ENCODE measurements at regions not wholly inside any gene's neighbourhood (a gene's known extent, or its start where the extent isn't known, plus 50 kb on each side); places are given as distances from the start of the nearest gene placed in this dataset.

GRCh38 chr1:193325771-193326170, 139.4 kb upstream of the B3GALT2 start:
- peaks cover 0 to 5% (median 0%) of the 10 kb centered on the region in 4 donors for H3K9me3 ChIP-seq
- no peak for DNase-seq
- no peak for TF ChIP-seq CTCF (IDR thresholded peaks at IDR 0.05)
- TF ChIP-seq POLR2A (IDR thresholded peaks at IDR 0.05), result no peak

DNA sequence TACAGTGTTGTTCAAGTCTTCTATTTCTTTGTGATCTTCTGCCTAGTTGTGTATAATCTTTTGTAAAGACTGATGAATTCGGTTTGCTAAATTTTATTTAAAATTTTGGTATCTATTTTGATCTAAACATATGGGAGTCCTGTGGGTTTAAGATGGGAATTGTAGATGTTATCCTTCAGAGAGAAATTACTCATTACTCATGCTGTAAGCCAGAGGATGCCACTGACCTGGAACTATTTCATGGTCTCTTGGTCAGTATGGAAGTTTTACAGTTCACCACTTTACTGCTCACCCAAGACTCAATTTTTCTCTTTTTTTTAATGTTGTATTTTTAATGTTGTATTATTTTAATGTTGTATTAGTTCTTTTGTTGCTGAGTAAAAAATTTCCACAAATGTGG, 138.6 kb upstream of the B3GALT2 start:
- H3K27me3 ChIP-seq, result no peaks in the 10 kb centered on the region
- DNase-seq, result no peak
- H3K4me1 ChIP-seq, result no peaks in the 10 kb centered on the region
- TF ChIP-seq POLR2A (IDR thresholded peaks at IDR 0.05), result no peak
- TF ChIP-seq CTCF (IDR thresholded peaks at IDR 0.05), result no peak
- H3K36me3 ChIP-seq, result no peaks in the 10 kb centered on the region
- peaks cover 0 to 5% (median 0%) of the 10 kb centered on the region in 4 donors for H3K9me3 ChIP-seq
- H3K4me3 ChIP-seq, result no peak overlapping the region
- H3K27ac ChIP-seq, result no peak overlapping the region

More at GRCh38 chr1:193325771-193326170, 139.4 kb upstream of the B3GALT2 start:
- no peaks in the 10 kb centered on the region for H3K27me3 ChIP-seq
- no peaks in the 10 kb centered on the region for H3K4me1 ChIP-seq
- H3K36me3 ChIP-seq, result no peaks in the 10 kb centered on the region
- H3K4me3 ChIP-seq, result no peak overlapping the region
- no peak overlapping the region for H3K27ac ChIP-seq

GRCh38 chr1:193322211-193322610, 135.8 kb upstream of the B3GALT2 start:
- no peak for DNase-seq
- H3K9me3 ChIP-seq, result peaks cover 0 to 9% (median 0%) of the 10 kb centered on the region in 4 donors
- no peak overlapping the region for H3K27ac ChIP-seq
- H3K4me1 ChIP-seq, result no peaks in the 10 kb centered on the region
- no peaks in the 10 kb centered on the region for H3K36me3 ChIP-seq
- TF ChIP-seq CTCF (IDR thresholded peaks at IDR 0.05) (no peak), POLR2A (IDR thresholded peaks at IDR 0.05) (no peak)
- no peaks in the 10 kb centered on the region for H3K27me3 ChIP-seq
- no peak overlapping the region for H3K4me3 ChIP-seq

DNA sequence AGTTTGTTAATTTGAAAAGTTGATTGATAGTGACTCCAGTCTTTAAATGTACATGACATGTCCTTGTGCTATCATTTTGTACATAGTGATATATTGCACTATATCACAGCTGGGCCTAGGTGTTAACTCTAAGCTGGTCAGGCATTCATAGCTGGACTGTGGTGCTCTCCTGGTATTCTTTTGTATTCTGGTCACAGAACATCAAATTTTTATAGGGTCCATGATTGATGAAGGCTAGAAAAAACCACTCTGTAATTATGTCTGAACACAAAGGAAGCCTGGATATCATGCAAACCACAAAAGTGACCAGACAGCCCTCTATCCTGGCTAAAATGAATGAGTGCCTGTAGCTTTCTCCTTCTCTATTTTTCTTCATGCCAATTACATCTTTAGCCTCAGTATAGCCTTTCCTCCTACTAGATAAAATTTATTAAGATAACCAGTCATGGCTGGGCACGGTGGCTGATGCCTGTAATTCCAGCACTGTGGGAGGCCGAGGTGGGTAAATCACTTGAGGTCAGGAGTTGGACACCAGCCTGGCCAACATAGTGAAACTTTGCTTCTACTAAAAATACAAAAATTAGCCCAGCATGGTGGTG, 134.9 kb upstream of the B3GALT2 start:
- no peak for TF ChIP-seq CTCF (IDR thresholded peaks at IDR 0.05)
- Histone ChIP-seq H3K9me3 (peaks cover 0 to 9% (median 0%) of the 10 kb centered on the region in 4 donors), H3K27me3 (no peaks in the 10 kb centered on the region), H3K27ac (no peak overlapping the region), H3K4me1 (no peaks in the 10 kb centered on the region), H3K36me3 (no peaks in the 10 kb centered on the region), H3K4me3 (no peak overlapping the region)
- no peak for DNase-seq

DNA sequence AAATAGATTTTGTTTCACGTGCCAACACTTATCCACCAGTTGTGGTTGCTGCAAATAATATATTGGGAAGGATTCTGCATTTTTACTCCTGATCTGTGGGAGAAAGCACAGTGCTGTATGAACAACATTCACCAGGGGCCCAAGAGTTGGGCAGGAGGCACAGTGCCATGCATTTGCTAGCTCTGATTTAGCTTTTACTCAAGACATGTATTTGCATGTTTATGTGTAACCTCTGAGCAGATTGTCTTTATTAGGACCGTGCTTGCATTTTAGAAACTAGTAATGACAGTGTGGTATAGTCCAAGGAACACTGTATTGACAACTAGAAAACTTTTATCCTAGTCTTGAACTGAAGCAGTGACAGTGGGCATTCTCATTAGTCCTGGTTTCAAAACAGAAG, 133.9 kb upstream of the B3GALT2 start:
- DNase-seq, result no peak
- no peak for TF ChIP-seq CTCF (IDR thresholded peaks at IDR 0.05)
- TF ChIP-seq POLR2A (IDR thresholded peaks at IDR 0.05), result no peak
- no peak overlapping the region for H3K27ac ChIP-seq

DNA sequence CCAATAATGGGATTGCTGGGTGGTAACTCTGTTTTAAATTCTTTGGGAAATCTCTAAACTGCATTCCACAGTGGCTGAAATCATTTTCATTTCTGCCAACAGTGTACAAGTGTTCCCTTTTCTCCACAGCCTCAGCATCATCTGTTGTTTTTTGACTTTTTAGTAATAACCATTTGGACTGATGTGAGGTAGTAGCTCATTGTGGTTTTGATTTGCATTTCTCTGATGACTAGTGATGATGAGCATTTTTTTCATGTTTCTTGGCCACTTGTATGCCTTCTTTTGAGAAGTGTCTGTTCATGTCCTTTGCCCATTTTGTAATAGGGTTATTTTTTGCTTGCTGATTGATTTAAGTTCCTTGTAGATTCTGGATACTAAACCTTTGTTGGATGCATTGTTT, 131.9 kb upstream of the B3GALT2 start:
- no peak overlapping the region for H3K27ac ChIP-seq
- TF ChIP-seq POLR2A (IDR thresholded peaks at IDR 0.05) (no peak), CTCF (IDR thresholded peaks at IDR 0.05) (no peak)
- H3K4me1 ChIP-seq, result peaks cover 0 to 4% (median 0%) of the 10 kb centered on the region in 4 donors
- no peak for DNase-seq
- no peaks in the 10 kb centered on the region for H3K36me3 ChIP-seq
- peaks cover 0 to 6% (median 0%) of the 10 kb centered on the region in 4 donors for H3K9me3 ChIP-seq
- H3K27me3 ChIP-seq, result no peaks in the 10 kb centered on the region
- no peak overlapping the region for H3K4me3 ChIP-seq

More for the DNA sequence above, 133.9 kb upstream of the B3GALT2 start:
- no peaks in the 10 kb centered on the region for H3K4me1 ChIP-seq
- H3K9me3 ChIP-seq, result peaks cover 0 to 6% (median 0%) of the 10 kb centered on the region in 4 donors
- H3K4me3 ChIP-seq, result no peak overlapping the region
- H3K36me3 ChIP-seq, result no peaks in the 10 kb centered on the region
- no peaks in the 10 kb centered on the region for H3K27me3 ChIP-seq
